GM10266 (cell line): ENCODE measurements at regions not wholly inside any gene's neighbourhood (a gene's known extent, or its start where the extent isn't known, plus 50 kb on each side); places are given as distances from the start of the nearest gene placed in this dataset.

ENCODE experiments used
- DNase-seq: peaks from one replicate; pipeline ENCODE4 v3.0.0; 2012; ENCODE audit errors: extremely low spot score
- CTCF ChIP-seq: IDR thresholded peaks from 2 replicates; pipeline ENCODE4 v1.5.1; 2012; ENCODE audit warnings: mild to moderate bottlenecking, low read depth; ENCODE audit not compliant: control insufficient read depth, insufficient read depth; ENCODE audit errors: missing control alignments

DNA sequence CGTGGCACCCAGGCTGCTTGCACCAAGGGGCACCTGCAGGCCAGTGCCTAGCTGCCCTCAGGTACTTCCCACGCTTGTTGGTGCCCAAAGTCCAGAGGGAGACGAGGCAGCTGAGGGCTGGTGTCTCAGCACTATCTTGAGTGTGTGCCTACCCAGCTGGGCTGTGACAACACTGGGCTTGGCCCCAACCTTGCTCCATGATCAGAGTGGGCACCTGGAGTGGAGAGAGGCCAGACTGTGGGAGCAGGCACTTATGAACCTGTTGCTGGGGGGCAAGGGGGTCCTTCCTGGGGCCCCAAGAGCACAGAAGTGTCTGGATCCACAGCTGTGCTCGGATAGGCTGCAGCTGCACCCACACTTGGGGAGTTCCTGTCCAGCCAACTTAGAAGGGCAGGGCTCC lies 314.7 kb downstream of the KCNJ2 start:
- TF ChIP-seq CTCF = no peak
- DNase-seq = no peak

GRCh38 chr17:70484496-70484895 lies 315.2 kb downstream of the KCNJ2 start:
- TF ChIP-seq CTCF = no peak
- DNase-seq = no peak

DNA sequence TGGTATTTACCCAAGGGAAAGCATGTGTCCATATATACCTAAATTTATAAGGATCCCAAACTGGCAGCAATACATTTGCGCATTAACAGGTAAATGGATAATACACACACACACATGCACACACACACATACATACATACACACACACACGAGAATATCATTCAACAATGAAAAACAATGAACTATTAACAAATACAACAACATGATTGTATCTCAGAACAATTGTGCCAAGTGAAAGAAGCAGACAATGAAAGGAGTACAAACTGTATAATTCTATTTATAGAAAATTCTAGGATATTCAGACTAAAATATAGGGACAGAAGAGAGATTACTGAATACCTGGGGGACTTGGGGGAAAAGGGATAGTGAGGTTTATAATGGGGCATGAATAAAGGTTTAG lies 323.0 kb downstream of the KCNJ2 start:
- DNase-seq = no peak
- no peak for TF ChIP-seq CTCF

DNA sequence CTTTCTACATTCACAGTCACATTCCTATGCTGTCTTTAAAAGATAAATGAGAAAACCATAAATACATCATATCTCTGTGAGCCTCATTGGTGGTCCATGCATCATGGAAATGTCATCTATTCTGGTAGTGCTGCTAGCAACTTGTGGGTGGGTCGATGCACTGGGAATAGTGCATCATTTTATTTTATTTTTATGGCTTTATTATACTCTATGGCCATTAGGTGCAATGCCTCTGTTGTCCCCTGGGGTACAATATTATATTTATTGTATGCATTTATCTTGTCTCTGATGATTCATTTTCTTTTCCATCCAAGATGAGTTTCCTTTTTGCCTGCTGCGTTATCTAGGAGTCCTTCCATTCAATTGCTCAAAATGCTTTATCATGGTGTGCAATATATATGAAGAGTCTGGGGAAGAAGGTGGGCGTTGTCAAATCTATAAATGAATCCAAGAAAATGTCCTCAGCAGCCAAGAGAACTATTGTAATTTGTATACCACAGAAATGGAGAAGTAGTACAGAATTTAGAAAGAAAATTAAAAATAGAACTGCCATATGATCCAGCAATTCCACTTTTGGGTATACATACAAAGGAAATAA lies 324.0 kb downstream of the KCNJ2 start:
- DNase-seq = no peak
- TF ChIP-seq CTCF = no peak

DNA sequence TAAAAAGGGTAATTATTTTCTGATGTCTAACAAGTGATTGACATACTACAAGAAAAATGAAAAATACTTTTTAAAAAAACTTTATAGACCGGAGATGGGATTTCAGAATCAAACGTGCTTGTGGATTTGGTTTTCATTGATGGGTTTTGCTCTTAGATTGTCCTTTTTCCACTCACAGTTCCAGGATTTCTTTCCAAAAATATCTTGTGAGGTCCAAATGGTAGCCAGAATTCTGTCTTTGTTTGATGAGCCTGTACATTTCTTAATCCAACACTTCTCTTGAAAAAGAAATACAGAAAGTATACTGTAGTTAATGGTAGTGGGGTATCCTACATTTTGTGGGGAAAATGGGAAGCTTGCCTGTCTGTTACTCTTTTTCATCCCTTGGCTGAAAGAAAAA lies 329.3 kb downstream of the KCNJ2 start:
- no peak for TF ChIP-seq CTCF
- DNase-seq = no peak

DNA sequence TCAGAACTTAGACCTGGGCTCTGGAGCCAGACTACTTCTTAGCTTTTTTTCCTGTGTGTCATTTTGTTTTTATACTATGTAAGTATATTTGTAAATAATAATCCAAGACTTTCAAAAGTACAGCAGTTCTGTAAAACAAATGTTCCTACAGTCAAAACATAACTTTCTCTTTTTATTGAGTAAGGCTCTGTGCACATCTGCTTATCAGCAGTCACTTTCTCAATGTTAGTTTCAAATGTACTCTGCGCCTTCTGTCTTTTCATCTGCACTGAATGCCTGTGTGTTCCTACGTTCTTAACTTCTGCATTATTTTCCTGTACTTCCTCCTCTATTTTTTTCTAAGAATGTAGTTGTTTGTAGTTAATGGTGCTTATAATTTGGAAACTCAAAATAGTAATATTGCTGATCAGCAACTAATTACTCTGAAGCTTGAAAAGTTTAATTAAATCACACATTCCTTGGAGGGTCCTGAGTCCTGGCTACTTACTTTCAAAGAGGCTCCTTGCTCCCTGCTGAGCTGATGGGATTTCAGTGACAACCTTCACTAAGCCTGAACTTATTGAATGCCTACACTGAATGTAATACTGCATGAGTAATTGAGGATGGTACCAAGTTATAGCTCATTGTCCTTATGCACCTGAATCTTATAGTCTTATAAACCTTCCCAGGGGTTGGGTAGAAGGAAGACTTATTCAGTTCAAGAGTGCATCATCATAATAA lies 329.9 kb downstream of the KCNJ2 start:
- no peak for DNase-seq
- no peak for TF ChIP-seq CTCF

- no peak for DNase-seq
- no peak for TF ChIP-seq CTCF
These were observed 334.1 kb downstream of the KCNJ2 start for GRCh38 chr17:70503449-70503848.
